HG03575 (cell line): ENCODE measurements at regions not wholly inside any gene's neighbourhood (a gene's known extent, or its start where the extent isn't known, plus 50 kb on each side); places are given as distances from the start of the nearest gene placed in this dataset.

Source experiments
- ATAC-seq: cut with Tn5 transposase; IDR thresholded peaks from one replicate; pipeline ENCODE4 v1.9.1; 2021; ENCODE audit not compliant: unreplicated experiment, insufficient number of reproducible peaks, low FRiP score; ENCODE audit errors: extremely low read depth

DNA sequence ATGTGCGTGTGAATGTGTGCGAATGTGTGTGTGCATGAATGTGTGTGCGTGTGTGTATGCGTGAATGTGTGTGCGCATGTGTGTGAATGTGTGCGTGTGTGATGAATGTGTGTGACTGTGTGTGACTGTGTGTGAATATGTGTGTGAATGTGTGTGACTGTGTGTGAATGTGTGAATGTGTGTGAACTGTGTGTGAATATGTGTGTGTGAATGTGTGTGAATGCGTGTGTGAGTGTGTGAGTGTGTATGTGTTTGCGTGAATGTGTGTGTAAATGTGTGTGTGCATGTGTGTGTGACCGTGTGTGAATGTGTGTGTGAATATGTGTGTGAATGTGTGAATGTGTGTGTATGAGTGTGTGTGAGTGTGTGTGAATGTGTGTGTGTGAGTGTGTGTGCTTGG, 1103.8 kb downstream of the TSN start:
- no peak for ATAC-seq

DNA sequence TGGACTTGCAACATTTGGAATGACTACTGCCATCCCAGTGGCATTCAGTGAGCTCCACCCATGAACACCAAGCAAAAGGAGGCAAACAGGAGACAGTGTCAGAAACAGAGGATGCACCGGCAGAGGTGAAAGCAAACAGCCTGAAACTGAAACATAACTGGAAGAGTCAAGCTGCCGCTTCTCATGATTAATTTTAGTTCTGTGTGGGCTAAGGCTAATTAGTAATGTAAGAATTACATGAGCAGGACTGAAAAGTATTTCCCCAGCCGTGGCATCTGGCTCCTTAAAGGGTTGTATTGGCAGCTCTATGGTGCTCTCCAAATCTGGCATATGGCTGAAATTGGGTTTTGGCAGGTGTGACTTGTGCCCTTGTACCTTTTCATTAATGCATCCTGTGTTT, 1108.1 kb downstream of the TSN start:
- no peak for ATAC-seq

DNA sequence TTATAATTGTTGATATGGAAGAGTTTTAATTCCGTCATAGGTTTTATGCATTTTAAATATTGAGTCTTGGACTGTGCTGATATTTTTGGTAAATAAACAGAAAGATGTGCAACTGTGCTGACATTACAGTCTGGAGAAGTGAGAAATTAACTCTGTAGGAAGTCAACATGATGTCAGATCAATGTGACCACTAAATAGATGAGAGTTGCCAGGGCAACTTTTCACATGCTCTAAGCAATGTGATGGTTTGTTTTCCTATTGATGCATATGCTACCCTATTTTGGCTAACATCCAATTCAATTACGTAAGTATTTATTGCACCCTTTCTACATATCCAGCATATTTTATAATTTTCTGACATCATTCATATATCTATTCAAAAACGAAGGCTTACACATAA, 1109.3 kb downstream of the TSN start:
- no peak for ATAC-seq

DNA sequence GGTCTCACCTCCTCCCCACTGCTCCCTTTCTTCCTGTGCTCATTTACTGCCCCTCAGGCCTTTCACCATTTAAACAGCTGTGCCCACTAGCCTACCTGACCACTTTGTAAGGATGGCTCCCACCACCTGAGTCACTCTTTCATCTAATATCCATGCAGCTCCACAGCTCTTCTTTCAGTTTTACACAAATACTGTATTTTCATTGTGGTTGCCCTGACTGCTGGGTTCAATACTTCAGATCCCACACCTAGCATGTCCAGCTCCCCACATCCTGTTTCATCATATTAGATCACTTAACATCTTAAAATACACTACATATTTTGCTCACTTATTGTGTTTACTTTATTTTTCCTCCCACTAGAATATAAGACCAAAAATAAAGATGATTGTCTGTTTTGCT, 1110.6 kb downstream of the TSN start:
- ATAC-seq: no peak

DNA sequence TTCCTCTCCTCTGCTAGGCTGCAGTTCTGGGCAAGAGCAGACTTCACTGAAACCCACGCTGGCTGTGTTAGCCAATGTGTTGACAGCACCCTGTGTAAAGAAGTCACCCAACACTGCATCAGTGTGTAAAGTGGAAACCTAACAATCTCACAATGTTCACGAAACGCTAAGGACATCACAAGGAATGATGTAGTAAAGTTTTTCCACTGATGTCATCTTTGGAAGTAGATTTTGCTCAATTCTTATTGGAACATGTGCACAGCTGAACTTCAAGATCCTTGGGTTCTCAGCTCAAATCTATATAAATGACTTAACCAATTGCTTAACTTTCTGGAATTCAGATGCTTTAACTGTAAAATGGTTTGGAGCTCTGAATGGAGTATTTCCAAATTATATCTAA, 1112.5 kb downstream of the TSN start:
- ATAC-seq: no peak

DNA sequence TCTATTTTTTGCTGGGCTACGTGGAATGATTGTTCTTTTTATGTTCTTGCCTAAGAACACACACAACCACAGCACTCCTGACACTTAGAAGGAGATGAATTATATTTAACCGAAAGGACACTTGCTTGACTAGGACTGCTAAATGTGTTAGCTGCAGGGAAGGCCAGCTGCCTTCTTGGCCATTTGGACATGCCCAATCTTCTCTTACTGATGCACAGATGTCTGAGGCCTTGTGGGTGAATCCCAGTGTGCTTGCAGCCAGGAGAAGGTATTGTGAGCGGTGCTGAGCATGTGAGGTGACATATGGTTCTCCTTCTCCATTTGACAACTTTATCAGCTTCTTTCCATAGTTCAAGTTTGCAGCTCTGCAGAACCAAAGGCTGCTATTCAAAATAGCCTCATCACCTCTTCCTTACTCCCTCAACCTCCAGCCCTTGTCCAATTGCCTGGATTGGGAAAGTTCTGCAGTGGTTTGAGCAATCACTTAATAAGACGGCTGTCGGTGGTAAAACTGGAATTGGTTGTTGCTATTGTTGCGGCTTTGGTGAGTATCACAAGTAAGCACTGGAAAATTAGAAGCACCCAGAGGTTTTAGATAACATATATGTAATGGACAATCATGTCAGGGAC, 1113.3 kb downstream of the TSN start:
- ATAC-seq: no peak

DNA sequence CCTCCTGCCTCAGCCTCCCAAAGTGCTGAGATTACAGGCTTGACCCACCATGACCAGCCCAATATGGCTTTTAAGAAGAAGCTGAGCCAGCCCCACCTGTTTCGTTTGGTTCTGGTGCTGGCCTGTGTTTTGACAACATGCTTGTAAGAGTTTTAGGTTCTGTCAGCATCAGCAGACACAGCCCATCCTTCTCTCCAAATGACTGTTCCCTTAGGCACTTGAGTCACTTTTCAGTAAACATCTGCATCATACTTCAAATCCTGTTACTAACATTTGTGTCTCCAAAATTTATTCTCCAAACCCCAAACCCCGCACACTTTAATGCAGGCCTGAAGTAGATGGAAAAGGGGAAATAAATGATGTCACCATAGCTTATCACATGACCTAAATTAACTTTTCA, 1118.5 kb downstream of the TSN start:
- ATAC-seq: no peak

DNA sequence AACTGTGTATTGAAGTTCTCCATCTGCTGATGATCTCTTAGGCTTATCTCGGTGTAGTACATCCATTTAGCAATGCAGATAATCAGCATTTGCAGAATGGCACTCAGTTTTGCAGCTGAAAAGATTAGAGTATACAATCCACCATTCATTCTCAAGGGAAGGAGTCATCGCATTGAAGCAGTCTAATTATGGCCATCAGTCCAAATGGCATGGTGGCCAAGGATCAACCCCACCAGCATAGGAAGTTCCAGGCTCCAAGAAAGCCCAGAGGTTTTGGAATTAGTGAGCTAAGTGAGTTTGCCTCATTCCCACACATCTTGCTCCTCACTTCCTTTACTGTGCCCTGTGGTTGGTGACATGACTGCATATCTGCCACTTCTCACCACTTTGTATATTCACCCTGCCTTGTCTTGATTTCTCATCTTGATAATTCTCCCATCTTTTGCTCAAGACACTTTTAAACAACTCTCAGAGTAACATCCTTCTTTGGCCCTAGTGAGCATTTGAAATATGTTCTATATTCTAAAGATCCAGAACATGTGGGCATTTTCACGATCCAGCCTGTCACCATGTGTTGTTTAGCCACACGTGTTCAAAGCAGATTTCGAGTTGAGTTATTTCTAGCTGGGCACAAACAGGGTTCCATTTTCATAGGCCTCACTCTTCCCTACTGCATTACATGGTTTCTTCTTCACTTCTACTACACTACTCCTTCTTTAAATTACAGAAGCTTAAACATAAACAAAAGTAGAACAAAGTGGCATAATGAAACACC, 1119.8 kb downstream of the TSN start:
- ATAC-seq: no peak

DNA sequence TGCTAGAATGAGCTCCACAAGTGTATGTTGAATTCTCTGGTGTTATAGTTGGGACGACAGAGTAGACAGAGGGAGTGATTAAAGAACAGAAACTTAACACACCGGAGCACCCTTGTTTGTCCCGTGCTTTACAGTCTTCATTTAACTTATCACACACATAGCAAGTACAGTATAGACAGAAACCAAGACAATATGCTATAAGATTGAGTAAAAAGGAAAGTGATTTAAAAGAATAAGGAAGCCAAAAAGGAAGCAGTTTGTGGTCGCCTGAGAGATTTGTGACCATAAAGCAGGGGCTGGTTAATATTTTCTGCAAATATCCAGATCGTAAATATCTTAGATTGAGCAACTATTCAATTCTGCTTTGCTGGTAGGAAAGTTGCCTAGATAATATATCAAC, 1128.4 kb downstream of the TSN start:
- no peak for ATAC-seq

DNA sequence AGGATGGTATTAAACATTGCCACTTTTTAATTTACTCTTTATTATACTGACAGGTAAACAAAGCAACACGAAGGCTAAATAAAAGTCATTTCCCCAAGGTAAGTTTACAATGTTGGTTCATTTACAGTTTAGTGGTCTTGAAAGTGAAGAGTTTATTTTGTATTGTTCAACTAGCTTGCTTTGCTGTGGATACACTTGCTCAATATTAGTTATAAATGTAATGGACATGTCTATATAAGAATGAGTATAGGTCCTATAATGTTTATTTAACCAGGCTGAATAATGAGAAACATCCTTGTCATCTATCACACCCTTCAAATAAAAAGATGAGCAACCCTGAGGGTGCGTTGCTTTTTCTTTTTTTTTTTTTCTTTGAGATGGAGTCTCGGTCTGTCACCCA, 1129.4 kb downstream of the TSN start:
- no peak for ATAC-seq

DNA sequence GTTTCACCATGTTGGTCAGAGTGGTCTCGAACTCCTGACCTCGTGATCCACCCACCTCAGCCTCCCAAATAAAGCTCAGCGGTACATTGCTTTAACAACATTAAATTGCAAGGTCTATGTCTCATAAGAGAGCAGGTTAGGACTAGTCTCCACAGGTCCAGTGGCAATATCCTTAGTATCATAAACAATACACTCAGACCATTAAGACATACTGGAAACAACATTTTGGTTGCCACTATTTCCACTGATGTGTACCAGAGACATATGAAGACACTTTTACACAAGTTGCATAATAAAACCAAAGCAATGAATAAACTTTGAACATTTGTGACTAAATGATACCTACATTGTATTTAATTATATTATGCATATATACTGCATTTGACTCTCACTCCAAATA, 1130.0 kb downstream of the TSN start:
- ATAC-seq: no peak

DNA sequence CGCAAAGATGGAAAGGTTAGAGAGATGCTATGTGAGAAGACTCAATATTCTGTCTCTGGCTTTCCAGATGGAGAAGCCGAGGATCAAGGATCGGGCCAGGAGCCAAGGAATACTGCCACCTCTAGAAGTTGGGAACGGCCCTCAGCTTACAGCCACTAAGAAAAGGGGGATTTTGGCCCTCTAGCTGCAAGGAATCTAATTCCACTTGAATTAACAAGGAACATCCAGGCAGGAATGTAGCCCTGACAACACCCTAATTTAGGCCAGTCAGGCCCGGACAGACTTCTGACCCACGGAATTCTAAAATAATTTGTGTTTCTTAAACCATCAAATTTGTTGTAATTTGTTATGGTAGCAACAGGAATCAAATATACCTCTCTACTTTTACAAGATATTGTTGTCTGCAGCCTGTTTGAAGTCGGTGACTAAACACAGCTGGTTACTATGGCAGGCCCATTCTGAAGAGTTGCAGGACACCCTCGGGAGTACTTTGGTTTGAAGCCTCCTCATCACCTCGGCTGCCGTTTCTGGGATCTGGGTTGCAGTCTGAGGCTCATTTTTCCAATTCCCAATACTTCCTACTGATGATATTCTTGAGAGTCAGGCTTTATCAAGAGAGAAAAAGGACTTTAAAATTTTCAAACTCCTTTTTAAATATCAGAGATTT, 1131.2 kb downstream of the TSN start:
- no peak for ATAC-seq

DNA sequence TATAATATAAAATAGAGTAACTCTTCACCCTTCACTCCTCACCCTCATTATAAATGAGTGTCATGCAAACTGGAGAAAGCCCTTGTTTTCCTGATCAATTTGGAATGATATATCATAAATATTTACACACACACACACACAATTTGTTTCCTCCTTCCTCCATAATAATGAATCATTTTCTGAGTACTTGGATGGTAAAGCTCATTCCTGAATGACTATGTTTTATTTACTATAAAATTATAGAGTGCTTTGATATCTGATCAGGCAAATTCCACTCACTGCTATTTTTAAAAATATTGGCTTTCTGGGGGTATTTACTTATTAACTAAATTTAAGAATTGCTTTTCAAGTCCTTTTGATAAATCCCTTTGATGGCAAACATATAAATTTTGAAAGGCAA, 1125.5 kb upstream of the CNTNAP5 start:
- no peak for ATAC-seq

DNA sequence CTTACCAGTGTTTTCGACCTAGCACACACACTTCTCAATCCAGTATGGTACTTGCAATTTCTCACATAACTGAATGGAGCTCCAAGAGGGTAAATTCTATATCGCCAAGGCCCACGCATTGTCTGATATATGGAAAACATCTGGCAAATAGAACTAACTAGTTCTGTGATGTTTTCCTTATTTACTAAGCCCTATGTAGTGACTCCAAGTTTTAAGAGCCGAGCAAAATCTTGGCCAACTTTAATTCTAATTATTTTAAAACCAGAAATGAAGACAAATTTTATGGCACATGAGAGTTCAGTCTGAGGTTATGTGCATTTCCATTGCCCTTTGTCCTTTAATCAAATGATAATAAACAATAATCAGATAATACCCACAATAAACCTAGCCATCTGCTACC, 1119.7 kb upstream of the CNTNAP5 start:
- no peak for ATAC-seq

DNA sequence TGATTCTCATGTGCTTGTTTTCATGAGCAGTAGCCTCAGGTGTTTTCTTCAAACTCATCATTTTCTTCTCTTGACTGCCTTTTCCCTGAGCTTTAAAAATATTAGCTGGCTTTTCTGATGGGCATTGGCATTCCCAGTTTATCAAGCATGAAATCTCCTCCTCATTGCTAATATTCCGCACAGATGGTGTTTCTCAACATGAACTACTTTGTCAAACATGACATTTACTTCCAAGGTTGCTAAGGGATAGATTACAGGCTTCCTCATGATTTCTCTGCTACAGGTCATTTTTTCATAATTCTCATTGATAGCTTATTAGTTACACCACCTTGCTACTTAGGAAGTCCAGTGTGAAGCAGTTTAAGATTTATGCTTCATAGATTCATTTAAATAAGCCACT, 1116.9 kb upstream of the CNTNAP5 start:
- ATAC-seq: no peak

DNA sequence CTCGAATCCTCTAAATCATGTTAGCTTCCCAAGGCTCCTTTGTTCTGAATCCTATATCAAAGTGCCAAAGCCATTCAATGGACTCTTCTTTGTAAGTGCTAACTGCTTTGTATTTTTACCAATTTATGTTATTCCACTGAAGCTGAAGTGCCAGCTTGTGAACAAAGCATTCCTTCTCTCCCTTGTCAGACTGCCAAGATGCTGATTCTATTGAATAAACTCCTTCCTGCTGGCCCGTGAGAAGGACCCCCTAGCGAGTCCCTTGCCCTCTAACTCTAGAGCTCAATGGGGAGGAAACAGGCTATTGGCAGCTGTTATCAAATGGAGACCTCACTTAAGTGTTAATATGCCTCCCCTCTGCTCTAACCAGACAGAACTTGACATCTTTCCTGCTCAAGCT, 1097.9 kb upstream of the CNTNAP5 start:
- ATAC-seq: no peak

DNA sequence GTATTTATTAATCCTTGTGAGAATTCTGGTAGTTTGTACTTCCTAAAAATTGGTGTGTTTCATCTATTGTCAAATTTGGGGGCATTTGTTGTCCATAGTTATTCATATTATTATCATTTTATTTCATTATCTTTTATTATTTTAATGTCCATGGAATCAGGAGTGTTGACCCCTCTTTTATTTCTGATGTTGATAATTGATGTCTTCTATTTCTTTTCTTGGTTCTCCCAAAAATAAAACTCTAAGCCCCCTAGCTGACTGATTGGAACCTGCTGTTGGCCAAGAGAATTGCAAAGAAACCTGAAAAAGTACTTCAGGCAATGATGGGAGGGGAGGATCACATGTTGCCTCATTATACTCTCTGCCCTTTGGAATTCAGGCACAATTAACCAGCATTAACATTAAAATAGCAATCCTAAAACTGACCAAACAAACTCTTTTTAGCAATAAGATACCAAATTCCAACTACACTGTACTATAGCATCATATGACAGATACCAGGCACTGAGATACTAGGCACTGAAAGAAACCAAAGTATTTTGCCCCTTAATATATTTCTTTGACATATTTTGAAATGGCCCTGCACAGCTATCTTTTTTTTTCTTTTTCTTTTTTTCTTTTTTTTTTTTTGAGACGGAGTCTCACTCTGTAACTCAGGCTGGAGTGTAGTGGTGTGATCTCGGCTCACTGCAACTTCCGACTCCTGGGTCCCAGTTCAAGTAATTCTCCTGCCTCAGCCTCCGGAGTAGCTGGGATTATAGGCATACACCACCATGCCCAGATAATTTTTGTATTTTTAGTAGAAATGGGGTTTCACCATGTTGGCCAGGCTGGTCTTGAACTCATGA, 1097.2 kb upstream of the CNTNAP5 start:
- ATAC-seq: no peak

DNA sequence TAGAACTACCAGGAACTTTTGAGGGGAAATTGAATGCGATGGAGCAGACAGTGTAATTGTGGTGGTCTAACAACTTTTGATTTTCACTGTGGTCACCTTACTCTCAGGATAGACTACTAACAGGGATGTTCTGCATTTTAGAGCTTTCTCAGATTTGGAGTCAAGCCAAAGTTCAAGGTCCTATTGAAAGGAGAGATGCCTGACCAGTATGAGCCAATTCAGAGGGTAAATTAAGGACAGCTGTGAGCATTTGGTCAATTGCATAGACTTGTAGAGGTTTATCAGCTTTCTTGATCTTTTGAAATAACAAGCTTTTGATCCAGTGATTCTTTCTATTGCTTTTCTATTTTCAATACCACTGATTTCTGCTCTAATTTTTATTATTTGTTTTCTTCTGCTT, 1095.7 kb upstream of the CNTNAP5 start:
- ATAC-seq: no peak

DNA sequence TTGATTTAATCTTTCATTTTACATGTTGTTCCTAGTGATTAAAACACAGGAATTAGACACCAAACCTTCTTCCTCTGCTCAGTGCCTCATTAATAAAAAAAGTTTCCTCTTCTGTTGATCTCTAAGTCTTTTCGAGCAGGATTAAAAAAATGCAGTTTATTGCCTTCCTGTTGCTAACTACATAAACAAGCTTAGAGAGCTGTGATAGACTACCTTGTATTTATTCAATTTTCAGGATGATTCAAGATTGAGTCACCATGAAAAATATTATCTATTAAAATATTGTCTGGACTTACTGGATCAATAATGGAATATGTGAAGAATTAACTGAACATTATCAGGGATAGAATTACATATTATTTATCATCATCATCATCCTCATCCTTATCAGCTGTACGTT, 1089.6 kb upstream of the CNTNAP5 start:
- no peak for ATAC-seq

DNA sequence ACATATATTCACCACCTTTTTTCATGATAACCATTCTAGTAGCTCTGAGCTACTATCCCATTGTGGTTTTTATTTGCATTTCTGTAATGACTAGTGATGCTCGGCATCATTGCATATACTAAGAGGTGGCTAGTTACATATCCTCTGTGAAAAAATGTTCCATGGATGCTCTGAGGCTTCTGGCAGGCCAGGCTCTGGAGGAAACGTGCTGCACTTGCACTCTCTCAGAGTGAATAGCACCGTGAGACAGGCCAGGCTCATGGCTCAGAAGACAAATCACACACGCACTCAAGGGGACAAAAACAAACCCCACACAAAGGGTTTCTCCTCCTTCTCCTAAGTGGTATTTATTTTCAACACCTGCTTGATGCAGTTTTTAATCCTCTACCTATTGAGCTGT, 1085.3 kb upstream of the CNTNAP5 start:
- ATAC-seq: no peak
